Fibroblast of skin of abdomen (primary cell): ENCODE measurements at regions not wholly inside any gene's neighbourhood (a gene's known extent, or its start where the extent isn't known, plus 50 kb on each side); places are given as distances from the start of the nearest gene placed in this dataset.
"Not testable (repeated sequence)": the region's sequence is repeated elsewhere in the genome, so short reads cannot be mapped to it uniquely, and the experiment has no call there.

Source experiments
- DNase-seq: peaks from one replicate; pipeline ENCODE4 v3.0.0-alpha.2; 2013

DNA sequence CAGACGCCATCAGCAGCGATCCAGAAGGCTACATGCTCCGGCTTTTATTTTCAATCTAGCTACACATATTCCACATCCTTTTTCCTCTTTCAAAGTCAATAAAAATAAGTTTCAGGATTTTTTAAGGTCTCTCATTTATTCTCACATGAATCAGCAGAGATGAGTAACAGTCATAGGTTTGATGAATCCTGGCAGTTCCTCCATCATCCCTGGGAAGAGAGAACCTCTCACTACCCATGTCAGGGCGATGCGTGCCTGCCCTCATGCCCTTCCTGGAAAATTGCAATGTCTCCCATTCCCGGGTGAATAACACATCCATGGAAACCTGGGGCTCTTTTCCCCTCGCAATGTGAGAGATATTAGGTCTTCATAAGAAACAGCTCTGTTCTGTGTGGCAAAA, 301.1 kb upstream of the SMIM21 start:
- no peak for DNase-seq

DNA sequence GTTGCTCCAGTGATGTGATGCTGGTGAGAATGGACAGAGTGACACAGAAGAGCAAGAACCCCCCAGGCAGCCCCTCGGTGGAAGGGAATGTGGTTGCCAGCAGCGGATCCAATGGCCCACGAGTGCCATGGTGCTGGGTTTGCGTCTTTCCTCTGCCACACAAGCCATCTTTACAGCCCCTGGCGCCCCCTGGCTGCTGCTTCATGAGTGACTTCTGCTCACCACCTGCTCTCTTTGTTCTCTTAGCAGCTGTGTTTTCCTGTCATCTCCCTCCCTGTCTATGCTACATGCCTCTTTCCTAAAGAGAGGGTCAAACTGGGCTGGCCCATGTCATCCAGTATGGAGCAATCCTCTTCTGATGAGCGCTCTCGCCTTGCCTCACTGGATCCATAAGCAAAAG, 300.0 kb upstream of the SMIM21 start:
- DNase-seq = peak; percentile 31

DNA sequence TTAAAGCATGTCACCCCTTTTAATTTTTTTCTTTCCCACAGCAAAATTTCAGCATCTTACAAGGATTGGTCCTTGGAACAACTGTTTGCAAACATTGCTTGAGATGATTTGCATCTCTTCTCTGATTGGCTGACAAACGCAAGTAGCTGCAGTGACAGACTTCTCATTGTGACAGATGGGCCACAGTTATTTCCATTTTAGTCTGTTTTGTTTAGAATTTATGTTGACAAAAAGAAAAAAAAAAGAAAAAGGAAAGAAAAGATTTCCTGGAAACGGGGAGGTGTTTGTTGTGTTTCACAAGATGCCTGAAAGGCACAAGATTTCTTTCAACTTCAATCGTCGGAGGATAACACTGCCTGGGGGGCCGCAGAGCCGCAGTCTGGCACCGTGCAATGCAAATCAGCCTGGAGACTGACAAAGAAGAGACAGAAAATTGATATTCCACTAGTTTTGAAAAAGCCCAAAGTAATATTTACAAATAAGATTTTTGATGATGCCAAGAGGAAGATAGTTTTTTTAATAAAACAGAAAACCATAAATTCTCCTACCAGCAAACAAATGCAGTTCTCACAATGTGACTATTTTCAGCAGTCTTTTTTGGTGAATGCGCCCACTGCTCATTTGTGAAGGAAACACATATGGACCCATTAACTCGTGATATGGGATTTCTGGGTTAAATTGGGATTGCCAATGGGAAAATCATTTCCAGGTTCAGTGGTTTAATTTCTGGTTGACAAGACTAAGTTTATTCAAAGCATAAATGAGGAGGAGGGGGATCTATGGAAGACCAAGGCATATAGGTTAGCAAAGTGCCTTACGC, 296.2 kb upstream of the SMIM21 start:
- no peak for DNase-seq

DNA sequence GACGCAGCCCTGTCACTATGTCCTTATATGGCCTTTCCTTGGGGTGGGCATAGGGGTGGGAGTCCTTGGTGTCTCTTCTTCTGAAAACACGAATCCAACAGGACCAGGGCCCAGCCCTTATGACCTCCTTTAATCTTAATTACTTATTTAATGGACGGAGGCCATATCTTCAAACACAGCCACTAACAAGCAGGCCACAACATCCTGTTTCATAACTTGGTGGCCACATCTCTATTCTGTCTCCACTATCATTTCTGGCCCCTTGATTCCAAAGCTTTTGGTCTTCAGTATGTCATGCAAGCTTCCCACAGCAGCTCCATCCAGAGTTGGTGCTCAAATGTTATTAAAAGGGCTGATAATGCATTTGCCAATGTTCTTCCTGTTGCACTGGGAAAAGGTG, 287.3 kb upstream of the SMIM21 start:
- no peak for DNase-seq

DNA sequence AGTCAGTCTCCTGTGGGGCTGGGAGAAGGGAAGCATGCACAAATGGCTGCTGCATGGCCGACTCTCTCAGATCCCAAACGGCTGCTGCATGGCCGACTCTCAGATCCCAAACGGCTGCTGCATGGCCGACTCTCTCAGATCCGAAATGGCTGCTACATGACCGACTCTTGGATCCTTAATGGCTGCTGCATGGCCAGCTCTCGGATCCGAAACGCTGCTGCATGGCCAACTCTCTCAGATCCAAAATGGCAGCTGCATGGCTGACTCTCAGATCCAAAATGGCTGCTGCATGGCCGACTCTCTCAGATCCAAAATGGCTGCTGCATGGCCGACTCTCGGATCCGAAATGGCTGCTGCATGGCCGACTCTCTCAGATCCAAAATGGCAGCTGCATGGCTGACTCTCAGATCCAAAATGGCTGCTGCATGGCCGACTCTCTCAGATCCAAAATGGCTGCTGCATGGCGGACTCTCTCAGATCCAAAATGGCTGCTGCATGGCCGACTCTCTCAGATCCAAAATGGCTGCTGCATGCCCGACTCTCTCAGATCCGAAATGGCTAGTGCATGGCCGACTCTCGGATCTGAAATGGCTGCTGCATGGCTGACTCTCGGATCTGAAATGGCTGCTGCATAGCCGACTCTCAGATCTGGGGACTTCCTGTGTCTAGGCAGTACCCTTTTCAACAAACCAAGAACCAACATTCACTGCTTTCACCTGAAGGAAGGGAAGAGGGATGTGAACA, 284.8 kb upstream of the SMIM21 start:
- DNase-seq = not testable (repeated sequence)

DNA sequence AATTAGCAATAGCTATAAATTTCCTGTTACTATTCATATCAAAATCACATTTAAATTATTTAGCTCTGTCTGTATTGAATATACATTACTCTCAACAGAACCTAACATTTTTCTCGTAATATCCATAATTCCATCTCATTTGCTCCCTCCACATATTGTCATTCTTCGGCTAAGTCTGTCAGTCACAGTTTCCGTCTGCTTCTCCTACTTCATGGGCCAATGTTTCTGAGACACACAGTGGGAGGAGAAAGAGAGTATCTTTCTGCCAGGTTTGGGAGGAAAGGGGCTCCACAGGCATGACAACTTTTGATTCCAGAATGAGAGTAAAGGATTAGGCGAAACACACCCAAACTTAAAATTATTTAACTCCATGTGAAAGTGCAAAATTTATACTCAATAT, 273.1 kb upstream of the SMIM21 start:
- no peak for DNase-seq

DNA sequence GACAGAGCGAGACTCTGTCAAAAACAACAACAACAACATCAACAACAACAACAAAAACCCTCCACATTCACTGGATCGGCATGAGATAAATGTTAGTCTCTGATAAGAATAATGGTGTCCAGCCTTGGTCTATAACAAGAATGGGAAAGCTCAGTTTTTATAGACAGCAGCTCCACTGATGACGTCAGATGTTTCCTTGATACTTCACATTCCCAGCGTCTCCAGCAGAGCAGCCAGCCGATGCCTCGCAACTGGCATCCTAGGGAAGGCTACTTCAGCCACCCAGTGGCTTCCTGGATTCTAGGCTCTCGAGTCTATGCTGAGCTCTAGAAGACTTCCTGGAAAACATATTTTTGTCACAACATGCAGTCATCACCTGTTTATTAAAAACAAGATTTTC, 271.4 kb upstream of the SMIM21 start:
- no peak for DNase-seq

DNA sequence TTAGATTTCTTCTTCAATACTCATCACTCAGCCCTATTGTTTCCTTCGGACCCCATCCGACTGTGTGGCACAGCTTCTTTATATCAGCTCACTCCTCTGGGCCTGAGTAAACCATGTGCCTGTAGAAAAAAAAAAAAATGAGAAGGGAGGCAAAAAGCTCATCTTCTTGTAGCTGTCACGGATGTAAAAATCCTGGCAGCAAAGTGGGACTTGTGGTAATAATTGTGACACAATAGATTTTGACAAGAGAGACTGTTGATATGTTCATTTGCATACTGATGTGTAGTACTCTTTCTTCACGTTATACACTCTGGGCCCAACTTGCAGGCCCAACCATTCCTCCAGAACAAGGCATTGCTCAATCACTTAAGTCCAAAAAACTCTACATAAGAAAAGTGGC, 270.0 kb upstream of the SMIM21 start:
- DNase-seq = no peak

DNA sequence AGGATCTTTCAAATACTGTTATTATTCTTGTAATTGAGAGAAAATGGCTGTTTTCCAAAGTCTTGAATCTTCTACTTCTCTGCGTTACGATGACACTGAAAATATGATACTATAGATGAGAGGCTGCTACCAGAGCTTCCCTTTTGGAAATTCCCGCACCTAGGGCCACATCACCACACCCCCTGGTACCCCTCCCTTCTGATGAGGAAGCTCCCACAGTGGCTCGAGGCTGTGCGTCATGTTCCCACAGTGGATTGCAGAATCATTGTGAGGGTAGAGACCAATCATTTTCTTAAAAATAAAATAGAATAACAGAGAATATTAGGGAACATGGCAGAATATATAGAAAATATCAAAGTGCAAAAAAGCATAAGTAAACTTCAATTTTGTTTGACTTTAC, 268.9 kb upstream of the SMIM21 start:
- no peak for DNase-seq

DNA sequence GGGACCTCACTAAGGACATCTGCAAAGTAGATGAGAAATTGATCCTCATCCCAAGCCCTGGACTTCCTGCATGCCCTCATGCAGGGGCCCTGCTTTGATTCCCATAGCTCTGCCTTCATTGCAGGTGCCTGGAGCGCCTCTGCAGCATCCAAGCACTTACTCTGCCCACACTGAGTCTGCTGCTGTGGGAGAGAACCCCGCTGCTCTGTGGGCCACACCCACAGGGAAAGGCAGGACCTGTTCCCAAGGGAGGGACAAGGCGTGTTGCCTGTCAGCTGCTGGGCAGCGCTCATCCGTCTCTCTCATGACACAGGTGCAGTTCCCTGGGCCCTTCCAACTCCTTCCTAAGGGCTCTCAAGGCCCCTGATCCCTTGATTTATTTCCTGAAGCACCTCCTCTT, 266.8 kb upstream of the SMIM21 start:
- DNase-seq = no peak

DNA sequence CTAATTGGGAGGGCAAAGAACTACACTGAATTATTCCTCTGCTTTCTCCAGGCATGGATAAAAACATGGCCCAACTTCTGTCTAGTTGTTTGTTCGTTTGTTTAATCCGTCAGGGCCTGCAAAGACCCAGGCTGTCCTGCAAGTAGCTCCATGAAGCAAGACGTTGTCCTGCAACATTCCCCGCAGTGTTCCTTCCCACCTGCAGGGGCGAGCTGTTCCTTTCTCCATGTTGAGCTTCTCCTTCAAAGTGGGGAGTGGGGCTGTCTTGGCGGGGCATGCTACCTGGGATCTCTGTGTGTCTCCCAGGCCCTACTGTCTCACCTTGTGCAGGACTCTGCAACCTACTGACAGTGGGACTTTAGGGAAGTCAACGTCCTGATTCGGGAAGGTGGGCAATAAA, 264.0 kb upstream of the SMIM21 start:
- DNase-seq = no peak

DNA sequence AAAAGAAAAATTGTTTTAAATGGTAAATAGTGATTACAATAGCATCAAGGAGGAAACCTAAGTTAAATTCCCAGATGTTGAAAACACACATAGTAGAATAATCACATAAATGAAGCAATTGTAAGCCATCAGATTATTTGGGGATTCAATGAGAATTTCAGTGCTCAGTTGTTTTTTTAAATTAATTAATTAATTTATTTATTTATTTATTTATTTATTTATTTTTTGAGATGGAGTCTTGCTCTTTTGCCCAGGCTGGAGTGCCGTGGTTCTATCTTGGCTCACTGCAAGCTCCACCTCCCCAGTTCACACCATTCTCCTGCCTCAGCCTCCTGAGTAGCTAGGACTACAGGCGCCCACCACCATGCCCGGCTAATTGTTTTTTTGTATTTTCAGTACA, 262.8 kb upstream of the SMIM21 start:
- DNase-seq = not testable (repeated sequence)

DNA sequence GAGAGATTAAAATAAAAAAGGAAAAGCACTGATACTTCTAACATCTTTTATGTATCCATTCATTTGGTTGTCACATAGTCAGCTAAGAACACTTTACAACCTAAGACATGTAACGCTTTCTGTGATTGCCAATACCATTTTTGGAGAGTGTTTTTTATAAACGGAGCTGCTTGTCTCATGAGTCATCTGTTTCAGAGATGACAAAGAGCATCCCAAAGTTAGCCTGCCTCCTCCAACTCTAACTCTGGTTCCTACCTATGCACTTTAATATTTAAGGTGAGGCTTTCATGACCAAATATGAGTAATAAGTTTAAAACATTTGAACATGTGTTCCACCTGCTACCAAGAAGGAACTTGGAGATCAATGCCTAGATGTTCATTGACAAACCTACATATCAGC, 260.1 kb upstream of the SMIM21 start:
- DNase-seq = no peak

DNA sequence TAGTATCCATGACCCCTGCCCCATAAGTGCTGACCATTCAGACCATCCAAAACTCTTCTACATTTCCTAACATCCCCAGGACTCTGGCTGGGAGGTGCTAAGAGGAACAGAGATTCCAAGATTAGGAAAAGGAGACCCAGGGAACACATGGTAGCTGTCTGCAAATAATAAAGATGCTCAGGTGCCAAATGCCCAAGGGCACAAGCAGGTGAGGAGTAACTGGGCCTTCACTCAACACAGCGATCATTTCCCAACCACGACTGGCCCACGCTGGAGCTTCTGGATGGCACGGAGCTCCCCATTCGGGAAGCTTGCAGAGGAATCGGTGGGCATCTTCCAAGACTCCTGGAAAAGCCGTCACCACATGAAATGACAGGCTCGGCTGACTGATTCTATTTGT, 255.9 kb upstream of the SMIM21 start:
- DNase-seq = no peak

DNA sequence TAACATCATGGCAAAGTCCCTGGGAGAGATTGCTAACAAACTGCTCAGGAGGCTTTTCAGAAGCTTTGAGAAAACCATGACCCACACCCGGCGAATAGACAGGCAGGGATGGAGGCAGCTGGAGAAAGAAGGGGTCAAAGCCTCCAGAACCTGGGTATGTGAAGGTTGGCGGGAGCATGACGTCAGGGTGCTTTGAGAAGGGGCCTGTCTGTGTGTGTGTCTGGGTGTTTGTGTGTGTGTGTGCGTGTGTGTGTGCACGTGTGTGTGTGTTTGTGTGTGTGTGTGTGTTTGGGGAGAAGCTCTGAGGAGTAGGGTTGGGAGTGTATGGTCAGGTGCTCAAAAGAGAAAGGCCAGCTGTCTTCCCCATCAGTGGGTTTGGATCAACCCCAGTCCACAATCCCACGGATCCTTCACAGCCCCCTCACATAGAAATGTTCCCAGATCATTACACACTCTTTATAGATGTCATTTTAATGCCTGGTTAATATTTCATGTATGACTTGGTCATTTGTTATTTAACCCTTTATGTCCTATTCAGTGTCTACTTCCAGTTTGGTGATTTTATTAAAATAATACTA, 254.1 kb upstream of the SMIM21 start:
- no peak for DNase-seq

DNA sequence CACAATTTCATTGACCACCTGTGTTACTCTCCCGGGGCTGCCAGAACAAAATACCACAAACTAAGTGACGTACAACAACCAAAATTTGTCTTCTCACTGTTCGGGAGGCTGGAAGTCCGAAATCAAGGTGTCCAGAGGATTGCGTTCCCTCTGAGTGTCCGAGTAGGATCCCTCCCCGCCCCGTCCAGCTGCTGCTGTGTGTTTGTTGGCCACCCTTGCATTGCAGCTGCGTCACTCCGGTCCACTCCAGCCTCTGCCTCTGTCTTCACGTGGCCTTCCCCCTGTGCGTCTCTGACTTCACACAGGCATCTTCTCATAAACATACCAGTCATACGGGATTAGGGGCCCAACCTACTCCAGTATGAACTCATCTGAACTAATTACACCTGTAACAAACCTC, 251.8 kb upstream of the SMIM21 start:
- DNase-seq = no peak

DNA sequence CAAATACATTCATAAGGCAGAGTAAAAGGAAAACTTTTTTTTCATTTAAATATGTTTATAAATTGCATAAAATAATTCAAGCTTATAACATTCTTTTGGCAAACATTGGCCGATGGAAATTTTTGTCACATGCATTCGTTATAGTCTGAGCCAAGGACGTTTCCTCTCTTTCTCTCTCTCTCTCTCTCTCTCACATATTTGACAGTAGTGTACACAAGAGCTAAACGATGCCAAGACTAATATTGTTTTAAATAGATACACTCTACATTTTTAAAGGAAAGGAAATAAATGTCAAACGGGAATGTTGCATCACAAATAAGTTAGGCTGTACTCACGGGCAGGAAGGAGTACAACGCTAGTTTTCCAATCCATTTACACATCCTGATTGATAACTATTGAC, 251.1 kb upstream of the SMIM21 start:
- no peak for DNase-seq

DNA sequence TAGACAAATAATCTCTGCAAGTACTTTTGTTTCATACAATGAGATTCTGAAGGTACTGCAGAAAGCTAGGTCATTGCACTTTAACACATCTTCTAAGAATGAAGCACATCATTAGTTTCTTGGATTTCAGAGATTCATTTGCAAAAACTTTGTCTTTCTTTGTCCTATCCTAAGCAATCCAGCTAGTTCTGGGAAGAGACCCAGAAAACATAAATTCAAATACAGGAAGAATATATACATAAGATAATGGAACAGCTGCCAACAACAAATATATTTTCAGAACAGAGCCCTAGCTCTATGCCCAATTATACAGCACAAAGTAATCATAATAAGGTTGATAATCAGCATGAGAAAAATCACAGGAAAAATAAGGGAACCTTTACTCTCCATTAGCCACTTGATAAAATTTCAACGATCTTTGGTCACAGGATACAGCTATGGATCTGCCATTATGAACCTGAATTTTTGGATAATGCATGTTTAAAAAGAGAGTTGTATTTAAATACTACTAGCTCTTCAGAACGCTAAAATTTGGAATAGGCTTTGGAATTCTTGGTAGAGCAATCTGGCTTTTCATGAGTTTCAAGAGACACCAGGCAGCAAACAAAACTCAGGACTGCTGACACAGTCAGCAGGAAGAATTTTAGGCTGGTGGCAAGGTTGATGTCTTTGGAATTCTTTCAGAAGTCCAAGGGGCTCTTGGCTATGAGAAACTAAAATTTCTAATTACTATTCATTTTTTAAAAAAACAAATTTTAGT, 250.4 kb upstream of the SMIM21 start:
- no peak for DNase-seq

DNA sequence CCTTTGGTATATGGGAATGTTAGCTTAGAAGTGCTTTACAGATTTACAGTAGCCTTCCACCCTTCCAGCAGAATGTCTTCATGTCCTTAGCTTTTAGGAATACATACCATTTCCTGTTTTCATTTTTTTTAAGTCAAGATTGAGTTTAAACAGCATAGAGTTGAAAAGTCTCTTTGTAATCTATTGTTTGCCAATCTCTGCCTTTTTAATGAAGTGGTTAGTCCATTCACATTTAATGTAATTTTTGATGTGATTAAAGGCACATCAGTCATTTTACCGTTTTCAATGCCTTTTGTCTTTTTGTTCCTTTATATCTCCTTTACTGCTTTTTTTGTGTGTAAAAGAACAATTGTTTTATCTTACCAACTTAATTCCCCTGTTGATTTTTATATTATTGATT, 233.4 kb upstream of the SMIM21 start:
- no peak for DNase-seq

DNA sequence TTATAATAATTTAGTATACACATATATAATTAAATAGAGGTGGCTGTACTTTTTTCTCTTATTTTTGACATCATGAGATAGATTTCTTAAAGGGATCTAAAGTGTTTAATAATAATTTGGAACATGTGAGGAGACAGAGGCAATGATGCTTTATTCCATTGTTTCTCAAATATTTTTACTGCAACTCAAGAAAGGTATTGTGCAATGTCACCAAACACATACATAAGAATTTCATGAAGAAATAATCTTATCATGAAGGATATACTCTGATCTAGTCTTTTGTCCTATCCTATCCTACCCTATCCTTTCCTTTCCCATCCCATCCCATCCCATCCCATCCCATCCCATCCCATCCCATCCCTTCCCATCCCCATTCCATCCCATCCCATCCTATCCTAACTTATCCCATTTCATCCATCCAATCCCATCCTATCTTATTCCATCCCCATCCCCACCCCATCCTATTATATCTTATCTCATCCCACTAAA, 232.1 kb upstream of the SMIM21 start:
- DNase-seq = no peak

DNA sequence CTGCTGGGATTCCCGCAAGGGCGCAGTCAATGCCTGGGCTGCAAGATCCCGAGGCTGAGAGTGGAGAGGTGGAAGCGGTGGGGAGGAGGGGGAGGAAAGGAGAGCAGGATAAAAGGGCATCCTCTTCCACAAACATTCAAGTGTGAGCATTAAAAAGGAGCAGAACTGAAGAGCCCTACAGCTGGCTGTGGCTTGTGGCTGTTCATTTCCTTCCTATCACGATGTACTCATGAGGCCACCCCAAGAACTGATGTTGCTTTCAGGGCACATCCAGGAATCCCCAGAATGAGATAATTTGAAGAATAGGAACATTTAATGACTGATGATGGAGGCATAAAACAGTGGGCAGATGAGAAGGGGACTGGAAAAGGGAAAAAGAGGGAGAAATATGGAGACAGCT, 230.8 kb upstream of the SMIM21 start:
- DNase-seq = no peak

DNA sequence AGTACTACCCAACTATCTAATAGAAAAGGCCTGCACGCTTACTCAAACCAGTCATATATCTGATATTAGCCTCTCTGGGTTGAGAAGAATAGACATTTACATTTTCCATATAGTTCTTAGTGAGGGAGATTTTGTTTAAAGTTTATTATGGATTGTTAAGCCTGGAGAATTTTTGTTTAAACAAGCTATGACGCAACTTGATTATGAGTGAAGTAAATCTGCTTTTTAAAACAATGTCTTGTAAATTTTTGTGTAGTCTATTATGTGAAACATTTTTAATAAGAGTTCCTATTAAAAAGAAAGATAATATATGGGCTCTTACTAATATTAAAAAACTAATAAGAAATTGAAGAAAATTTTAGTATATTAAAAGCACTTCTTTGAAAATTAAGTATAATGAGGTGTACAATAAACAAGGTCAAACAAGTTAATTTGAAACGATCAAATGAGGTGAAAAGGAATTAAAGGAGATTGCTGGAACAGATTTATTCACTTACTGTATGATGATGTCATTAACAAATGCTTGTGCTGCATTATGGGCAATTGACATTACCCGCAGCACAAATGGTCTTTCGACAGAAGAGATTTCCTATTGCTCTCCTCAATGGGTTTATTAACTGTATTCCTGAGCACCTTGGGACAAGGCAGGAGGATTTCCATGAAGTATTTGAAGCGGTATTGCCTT, 229.2 kb upstream of the SMIM21 start:
- DNase-seq = no peak
